NT2/D1 (cell line): ENCODE measurements at regions not wholly inside any gene's neighbourhood (a gene's known extent, or its start where the extent isn't known, plus 50 kb on each side); places are given as distances from the start of the nearest gene placed in this dataset.

Experiments used
- SUZ12 ChIP-seq: IDR thresholded peaks from 2 replicates; pipeline ENCODE4 v1.6.1; 2011; ENCODE audit not compliant: insufficient read length, insufficient read depth; ENCODE audit errors: extremely low read depth
- YY1 ChIP-seq: IDR thresholded peaks from 2 replicates; pipeline ENCODE4 v1.6.1; 2011; ENCODE audit not compliant: insufficient read length, insufficient read depth
- ZNF274 ChIP-seq: IDR thresholded peaks from 2 replicates; pipeline ENCODE4 v1.6.1; 2011; ENCODE audit warnings: mild to moderate bottlenecking, low read depth, low read length

DNA sequence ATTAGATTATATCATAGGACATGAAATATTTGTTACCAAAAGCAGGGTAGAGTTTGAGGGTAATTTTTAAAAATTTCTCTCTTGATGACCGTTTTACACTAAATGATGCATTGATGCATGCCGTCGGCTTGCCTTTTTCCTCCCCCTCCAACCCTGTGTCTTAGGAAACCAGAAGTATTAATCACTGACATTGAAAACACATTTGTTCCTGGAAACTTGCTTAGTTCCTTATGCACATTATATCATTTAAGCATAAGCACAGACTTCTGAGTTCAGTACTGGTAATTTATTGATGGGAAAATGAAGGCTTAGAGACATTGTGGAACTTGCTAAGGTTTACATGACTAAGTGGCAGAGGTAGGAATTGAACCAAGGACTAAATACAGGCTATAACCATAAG is 206.3 kb upstream of the SPHKAP start:
- TF ChIP-seq ZNF274 (no peak), SUZ12 (no peak), YY1 (no peak)
